GM19025 (cell line): ENCODE measurements at regions not wholly inside any gene's neighbourhood (a gene's known extent, or its start where the extent isn't known, plus 50 kb on each side); places are given as distances from the start of the nearest gene placed in this dataset.
"Not testable (repeated sequence)": the region's sequence is repeated elsewhere in the genome, so short reads cannot be mapped to it uniquely, and the experiment has no call there.

Experiments used
- ATAC-seq: cut with Tn5 transposase; IDR thresholded peaks from one replicate; pipeline ENCODE4 v1.9.1; 2021; ENCODE audit warnings: mild to moderate bottlenecking, low read depth, moderate library complexity; ENCODE audit not compliant: unreplicated experiment

DNA sequence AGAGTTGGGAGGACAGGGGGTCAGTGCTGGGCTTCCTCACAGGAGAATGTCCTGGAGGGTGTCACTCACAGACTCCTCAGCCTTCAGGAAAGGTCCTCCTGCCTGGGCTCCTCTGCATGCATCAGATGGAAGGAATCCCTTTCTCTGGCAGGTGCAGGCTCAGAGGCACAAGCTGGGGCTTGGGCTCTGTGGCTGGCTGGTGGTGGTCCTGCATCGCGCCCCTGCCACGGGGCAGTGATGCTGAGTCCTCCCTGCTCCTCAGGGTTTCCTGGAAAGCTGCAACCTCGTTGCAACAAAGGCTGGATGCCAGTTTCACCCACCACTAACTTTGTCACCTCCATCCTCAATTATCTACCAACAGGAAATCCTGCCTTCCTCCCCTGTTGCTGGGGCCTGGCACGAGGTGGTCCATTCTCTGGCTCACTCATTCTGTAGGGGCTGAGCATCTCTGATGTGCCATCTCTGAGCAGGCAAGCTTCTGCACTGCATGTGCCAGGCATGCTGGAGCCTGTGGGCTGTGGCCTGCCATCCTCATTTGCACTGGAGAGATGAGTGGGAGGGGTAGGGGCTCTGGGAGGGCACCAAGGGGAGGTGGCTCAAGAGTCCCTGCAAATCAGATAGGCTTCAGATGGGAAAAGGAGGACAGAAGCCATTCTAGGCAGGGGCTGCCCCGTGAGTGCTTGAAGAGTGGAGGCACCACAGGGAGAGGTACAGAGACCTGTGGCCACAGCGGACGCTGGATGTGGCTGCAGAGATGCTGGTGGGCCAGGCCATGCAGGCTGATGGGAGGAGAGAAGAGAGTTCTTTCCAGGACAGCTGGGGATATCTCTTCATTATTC lies 272.6 kb upstream of the HS6ST1 start:
- no peak for ATAC-seq

DNA sequence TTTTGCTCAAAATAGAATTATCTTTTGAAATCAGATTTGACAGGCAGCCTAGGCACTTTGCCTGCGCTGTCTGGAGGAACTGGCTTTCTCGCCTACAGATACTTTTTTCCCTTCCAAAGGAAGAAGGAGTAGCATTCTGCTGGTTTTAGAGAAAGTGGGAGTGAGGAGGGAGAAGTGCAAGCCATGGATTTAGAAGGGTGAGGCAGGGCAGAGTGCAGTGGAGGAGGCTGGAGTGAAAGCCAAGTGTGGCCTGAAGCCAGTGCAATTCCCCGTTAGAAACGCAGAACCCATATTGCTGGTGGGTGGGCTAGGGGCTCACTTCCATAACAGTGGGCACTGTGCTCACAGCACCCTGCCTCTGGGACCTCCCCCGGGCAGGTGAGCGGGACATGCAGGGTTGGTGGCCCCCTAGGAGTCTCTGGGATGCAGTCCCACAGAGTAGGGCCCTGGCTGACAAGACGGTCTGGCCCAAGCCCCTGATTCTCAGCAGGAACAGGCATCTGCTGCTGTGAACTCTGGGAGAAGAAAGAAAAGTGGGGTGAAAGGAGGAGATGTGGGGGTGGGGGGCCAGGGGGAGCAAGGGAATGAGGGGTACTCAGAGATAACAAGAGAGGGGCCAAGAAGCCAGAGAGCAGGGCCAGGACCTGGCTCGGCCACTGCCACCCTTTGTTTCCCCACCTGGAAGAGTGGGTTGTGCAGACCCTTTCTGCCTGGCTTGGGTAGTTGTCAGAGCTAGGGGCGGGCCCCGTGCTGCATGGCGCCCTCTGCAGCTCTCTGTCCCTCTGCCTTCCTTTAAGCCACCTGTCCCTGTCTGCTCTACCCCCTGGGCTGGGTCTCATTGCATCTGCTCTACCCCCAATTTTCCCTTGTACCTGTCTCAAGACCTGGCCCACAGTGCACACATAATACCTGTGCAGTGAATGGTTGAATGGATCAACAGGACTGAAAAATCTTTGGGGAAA lies 273.5 kb upstream of the HS6ST1 start:
- ATAC-seq, result no peak

- ATAC-seq, result no peak
Observed at GRCh38 chr2:128593518-128593878, 274.8 kb upstream of the HS6ST1 start.

DNA sequence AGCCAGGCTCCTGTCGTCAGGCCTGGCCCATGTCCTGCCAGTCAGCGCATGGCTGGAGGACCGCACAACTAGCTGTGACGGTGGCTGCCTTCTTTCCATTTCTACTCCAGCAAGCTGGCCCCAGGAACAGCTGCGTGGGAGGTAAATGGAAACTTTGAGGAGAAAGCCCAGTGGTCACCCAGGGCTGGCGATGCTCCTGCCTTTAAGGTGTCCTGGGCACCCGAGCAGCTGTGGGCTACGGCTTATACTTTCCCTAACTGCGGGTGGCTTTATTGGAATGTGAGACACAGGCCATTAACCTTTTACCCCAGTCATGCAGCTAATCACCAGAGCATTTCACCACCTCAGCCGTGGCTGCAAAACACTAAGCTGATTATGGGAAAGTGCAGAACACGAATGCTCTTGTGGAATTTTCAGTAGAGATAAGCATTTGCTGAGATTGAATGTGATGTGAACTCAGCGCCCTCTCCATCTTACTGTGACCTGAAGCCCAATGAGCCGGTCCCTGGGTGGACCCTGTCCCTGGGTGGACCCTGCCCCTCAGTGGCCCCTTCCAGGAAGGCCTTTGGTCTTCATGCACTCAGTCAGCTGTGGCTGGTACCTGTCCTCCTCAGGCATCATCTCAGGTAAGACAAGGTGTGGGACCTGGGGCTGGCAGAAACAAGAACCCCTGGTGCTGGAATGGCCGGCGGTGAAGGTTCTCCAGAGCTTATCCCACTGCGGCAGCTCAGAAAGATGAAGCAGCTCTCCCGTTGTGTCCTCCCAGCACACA lies 275.4 kb upstream of the HS6ST1 start:
- ATAC-seq, result no peak

- no peak for ATAC-seq
Observed at GRCh38 chr2:128594651-128594910, 275.9 kb upstream of the HS6ST1 start.

- ATAC-seq, result no peak
Observed at GRCh38 chr2:128594953-128595677, 276.4 kb upstream of the HS6ST1 start.

DNA sequence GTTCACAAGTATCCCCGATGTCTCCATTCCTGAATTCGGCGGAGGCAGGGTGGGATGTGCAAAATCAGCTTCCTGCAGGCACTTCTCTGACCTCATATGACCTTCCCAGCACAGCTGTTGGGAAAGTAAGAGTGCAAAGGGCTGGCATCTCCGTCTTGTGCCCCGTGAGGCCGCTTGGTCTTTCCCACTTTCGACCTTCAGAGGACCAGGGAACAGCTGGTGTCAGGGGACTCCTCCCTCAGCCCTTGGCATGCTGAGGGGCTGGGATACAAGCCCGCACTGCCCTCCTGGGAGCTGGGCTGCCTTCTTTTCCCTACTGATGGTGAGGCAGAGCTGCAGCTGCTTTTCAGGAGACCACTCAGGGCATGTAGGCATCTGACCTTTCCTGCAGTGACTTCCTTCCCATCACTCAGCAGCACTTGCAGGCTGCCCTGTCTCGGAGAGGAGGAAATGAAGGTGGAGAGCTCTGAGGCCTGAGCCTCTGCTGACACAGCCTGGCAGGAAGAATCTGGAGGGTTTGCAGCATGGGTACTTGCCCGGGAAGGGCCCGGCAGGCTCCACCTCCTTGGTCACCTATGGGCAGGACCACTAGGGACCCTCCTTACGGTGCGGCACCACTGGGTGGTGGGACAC lies 277.2 kb upstream of the HS6ST1 start:
- no peak for ATAC-seq

- no peak for ATAC-seq
Observed at GRCh38 chr2:128596396-128597120, 277.9 kb upstream of the HS6ST1 start.

GRCh38 chr2:128597121-128597762 lies 278.6 kb upstream of the HS6ST1 start:
- no peak for ATAC-seq

- ATAC-seq, result not testable (repeated sequence)
Observed at GRCh38 chr2:128598260-128598659, 279.6 kb upstream of the HS6ST1 start.

GRCh38 chr2:128598862-128599441 lies 280.3 kb upstream of the HS6ST1 start:
- ATAC-seq, result no peak

DNA sequence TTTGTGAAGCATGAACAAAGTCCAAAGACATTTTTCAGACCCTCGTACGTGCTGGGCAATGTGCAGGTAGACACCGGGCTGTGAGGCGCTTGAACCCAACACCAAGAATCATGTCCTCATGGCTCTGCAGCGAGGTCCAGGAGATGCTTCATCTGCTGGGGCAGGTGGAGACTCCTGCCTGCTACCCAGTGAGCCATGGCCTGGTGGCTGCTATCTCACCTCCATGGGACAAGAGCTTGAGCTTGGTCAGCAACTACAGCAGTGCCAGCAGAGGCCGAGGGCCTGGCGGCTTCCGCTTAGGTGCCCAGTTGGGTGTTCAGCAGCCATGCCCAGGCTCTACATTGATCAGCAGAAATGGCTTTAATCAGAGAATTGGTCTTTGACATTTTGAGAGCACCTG lies 281.0 kb upstream of the HS6ST1 start:
- no peak for ATAC-seq

GRCh38 chr2:128600581-128601297 lies 282.1 kb upstream of the HS6ST1 start:
- no peak for ATAC-seq

GRCh38 chr2:128601298-128602037 lies 282.8 kb upstream of the HS6ST1 start:
- no peak for ATAC-seq

DNA sequence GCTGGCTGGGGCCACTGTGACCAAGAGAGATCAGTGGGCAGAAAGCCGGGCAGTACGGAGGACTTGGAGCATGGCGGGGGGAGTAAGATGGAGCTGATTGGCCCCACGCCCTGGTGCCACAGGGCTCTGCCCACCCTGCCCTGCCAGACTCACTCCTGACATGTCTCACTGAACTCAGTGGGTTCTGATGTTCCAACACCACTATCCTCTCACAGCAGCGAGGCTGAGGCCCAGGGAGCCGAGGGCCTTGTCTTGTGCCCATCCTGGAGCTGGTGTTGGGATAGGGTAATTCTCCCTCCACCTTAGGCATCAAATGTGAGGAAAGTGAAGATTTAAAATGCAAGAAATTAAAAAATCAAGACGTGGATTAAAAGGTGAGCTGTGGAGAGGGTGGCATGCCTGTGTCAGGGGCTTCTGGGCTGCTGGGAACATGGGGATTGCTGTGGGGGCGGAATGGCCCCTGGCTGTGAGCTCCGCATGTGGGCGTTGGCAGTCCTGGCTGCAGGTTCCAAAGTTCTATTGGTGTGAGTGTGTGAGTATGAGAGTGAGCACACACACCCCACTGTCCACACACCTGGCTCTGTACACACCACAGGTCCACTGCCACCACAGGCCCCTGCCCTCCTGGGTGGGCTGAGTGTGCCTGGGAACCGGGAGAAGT lies 283.5 kb upstream of the HS6ST1 start:
- ATAC-seq, result no peak

DNA sequence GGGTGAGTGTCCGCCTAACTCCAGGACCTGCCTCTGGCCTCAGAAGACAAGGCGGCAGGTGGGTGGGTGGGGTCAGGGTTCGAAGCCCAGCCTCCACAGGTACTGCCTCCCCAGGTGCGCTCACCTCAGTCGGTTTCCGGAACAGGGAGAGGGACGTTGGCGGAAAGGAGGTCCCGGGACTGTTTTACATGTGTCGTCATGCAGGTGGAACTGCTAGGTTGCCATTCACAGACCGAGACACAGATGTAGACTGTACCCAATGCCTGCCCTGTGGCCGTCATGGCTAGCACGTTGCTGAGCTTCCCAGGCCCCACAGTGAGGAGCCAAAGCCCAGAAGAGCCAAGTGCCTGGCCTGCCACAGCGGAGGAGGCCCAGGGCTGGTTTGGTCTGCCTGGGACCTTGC lies 284.0 kb upstream of the HS6ST1 start:
- no peak for ATAC-seq
